ENCODE measurements at regions not wholly inside any gene's neighbourhood (a gene's known extent, or its start where the extent isn't known, plus 50 kb on each side); places are given as distances from the start of the nearest gene placed in this dataset.

GRCh38 chr18:49697757-49698524 lies 115.4 kb downstream of the ACAA2 start:
- H2AK5ac ChIP-seq (ENCODE audit: low read depth, low read length): no peak overlapping the region
- peak overlapping the region; percentile 77 for H2AFZ ChIP-seq (ENCODE audit: low read length)
- no peak overlapping the region for H3K4me2 ChIP-seq (ENCODE audit: insufficient read depth, low read length, poor library complexity, severe bottlenecking)
- H2BK12ac ChIP-seq (ENCODE audit: low read length): no peak overlapping the region
- no CpG with 5 or more reads among the region's 7 CpGs for WGBS, 2 donors (ENCODE audit: extremely low coverage in 2 of 2, insufficient read length in 2 of 2, insufficient replicate concordance in 1 of 2)
- H3K23ac ChIP-seq (ENCODE audit: low read depth, low read length, poor library complexity): no peak overlapping the region
- peak; percentile 6 for DNase-seq (ENCODE audit: low spot score)
- H3K18ac ChIP-seq (ENCODE audit: low read length): peak overlapping the region; percentile 60
- no peak overlapping the region for H3K14ac ChIP-seq (ENCODE audit: low read length)
- H4K91ac ChIP-seq (ENCODE audit: low read depth, low read length, poor library complexity): no peak overlapping the region
- no peaks in the 10 kb centered on the region for H3K36me3 ChIP-seq (replicated peaks in 1 of 2; ENCODE audit: control insufficient read depth in 2 of 2, insufficient read depth in 2 of 2, low read length in 2 of 2)
- no peaks in the 10 kb centered on the region for H3K9me3 ChIP-seq (replicated peaks in 1 of 2; ENCODE audit: control insufficient read depth in 2 of 2, insufficient read depth in 1 of 2, low read depth in 1 of 2, low read length in 2 of 2)
- H2BK5ac ChIP-seq (ENCODE audit: low read length): no peak overlapping the region
- peaks cover 11 to 14% of the 10 kb centered on the region in 2 donors for H3K4me1 ChIP-seq (ENCODE audit: control insufficient read depth in 2 of 2, insufficient read depth in 1 of 2, low read depth in 1 of 2, low read length in 2 of 2)
- no peak overlapping the region for H4K8ac ChIP-seq (ENCODE audit: low read depth, low read length)
- H3K27ac ChIP-seq (replicated peaks; ENCODE audit: low read length): no peak overlapping the region
- H3K4ac ChIP-seq (ENCODE audit: low read length): no peak overlapping the region
- no peak overlapping the region for H2BK15ac ChIP-seq (ENCODE audit: low read length)
- no peaks in the 10 kb centered on the region for H3K27me3 ChIP-seq (ENCODE audit: control insufficient read depth in 3 of 3, insufficient read depth in 3 of 3, low read depth in 1 of 3, low read length in 3 of 3)
- H3K9ac ChIP-seq (ENCODE audit: low read depth, low read length, poor library complexity): no peak overlapping the region
- H3K79me1 ChIP-seq (ENCODE audit: low read depth, low read length): no peaks in the 10 kb centered on the region
- H2BK120ac ChIP-seq (ENCODE audit: low read depth, low read length): peak overlapping the region; percentile 14
- H3K4me3 ChIP-seq (ENCODE audit: low read length in 2 of 2): no peak overlapping the region

- Histone ChIP-seq H3K18ac (ENCODE audit: low read length) (peak overlapping the region; percentile 31), H2AFZ (ENCODE audit: low read length) (no peak overlapping the region), H2BK15ac (ENCODE audit: low read length) (no peak overlapping the region), H3K14ac (ENCODE audit: low read length) (no peak overlapping the region), H3K9ac (ENCODE audit: low read depth, low read length, poor library complexity) (no peak overlapping the region), H2AK5ac (ENCODE audit: low read depth, low read length) (no peak overlapping the region), H2BK12ac (ENCODE audit: low read length) (no peak overlapping the region), H3K23ac (ENCODE audit: low read depth, low read length, poor library complexity) (no peak overlapping the region), H3K4me1 (ENCODE audit: control insufficient read depth in 2 of 2, insufficient read depth in 1 of 2, low read depth in 1 of 2, low read length in 2 of 2) (peaks cover 11 to 14% of the 10 kb centered on the region in 2 donors), H3K27ac (replicated peaks; ENCODE audit: low read length) (no peak overlapping the region), H3K79me1 (ENCODE audit: low read depth, low read length) (no peaks in the 10 kb centered on the region), H4K91ac (ENCODE audit: low read depth, low read length, poor library complexity) (no peak overlapping the region), H4K8ac (ENCODE audit: low read depth, low read length) (no peak overlapping the region), H3K27me3 (ENCODE audit: control insufficient read depth in 3 of 3, insufficient read depth in 3 of 3, low read depth in 1 of 3, low read length in 3 of 3) (no peaks in the 10 kb centered on the region), H2BK120ac (ENCODE audit: low read depth, low read length) (no peak overlapping the region), H3K9me3 (replicated peaks in 1 of 2; ENCODE audit: control insufficient read depth in 2 of 2, insufficient read depth in 1 of 2, low read depth in 1 of 2, low read length in 2 of 2) (no peaks in the 10 kb centered on the region), H2BK5ac (ENCODE audit: low read length) (no peak overlapping the region), H3K36me3 (replicated peaks in 1 of 2; ENCODE audit: control insufficient read depth in 2 of 2, insufficient read depth in 2 of 2, low read length in 2 of 2) (no peaks in the 10 kb centered on the region), H3K4me2 (ENCODE audit: insufficient read depth, low read length, poor library complexity, severe bottlenecking) (no peak overlapping the region), H3K4ac (ENCODE audit: low read length) (no peak overlapping the region), H3K4me3 (ENCODE audit: low read length in 2 of 2) (no peak overlapping the region)
- DNase-seq (ENCODE audit: low spot score): no peak
- no CpG with 5 or more reads among the region's 4 CpGs for WGBS, 2 donors (ENCODE audit: extremely low coverage in 2 of 2, insufficient read length in 2 of 2, insufficient replicate concordance in 1 of 2)
These were observed 116.3 kb downstream of the ACAA2 start for GRCh38 chr18:49697049-49697448.

DNA sequence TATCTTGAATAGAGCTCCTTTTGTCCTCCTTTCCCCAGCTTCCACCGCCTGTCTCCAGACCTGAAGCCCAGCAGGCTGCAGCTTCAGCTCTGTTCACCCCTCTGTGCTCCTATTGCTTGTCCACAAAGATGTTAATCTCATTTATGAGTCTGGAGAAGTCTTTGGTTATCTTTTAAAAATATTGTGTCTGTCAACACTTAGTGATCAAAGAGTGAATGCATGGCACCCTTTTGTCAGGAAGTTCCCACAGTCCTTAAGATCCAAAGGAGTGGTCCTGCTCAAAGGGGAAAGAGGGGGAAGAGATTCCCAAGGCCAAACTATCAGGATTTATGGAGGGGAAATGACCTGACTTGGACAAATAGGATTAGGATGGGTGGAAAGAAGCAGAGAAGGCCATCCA lies 118.9 kb downstream of the ACAA2 start:
- no peak overlapping the region for H3K4me3 ChIP-seq (ENCODE audit: low read length in 2 of 2)
- no peak overlapping the region for H3K23ac ChIP-seq (ENCODE audit: low read depth, low read length, poor library complexity)
- no CpG with 5 or more reads among the region's 1 CpG for WGBS, 2 donors (ENCODE audit: extremely low coverage in 2 of 2, insufficient read length in 2 of 2, insufficient replicate concordance in 1 of 2)
- no peak overlapping the region for H2BK120ac ChIP-seq (ENCODE audit: low read depth, low read length)
- H2AK5ac ChIP-seq (ENCODE audit: low read depth, low read length): no peak overlapping the region
- no peaks in the 10 kb centered on the region for H3K36me3 ChIP-seq (replicated peaks in 1 of 2; ENCODE audit: control insufficient read depth in 2 of 2, insufficient read depth in 2 of 2, low read length in 2 of 2)
- H2BK15ac ChIP-seq (ENCODE audit: low read length): no peak overlapping the region
- H3K4me2 ChIP-seq (ENCODE audit: insufficient read depth, low read length, poor library complexity, severe bottlenecking): no peak overlapping the region
- H4K8ac ChIP-seq (ENCODE audit: low read depth, low read length): no peak overlapping the region
- H3K27me3 ChIP-seq (ENCODE audit: control insufficient read depth in 3 of 3, insufficient read depth in 3 of 3, low read depth in 1 of 3, low read length in 3 of 3): no peaks in the 10 kb centered on the region
- H3K79me1 ChIP-seq (ENCODE audit: low read depth, low read length): no peaks in the 10 kb centered on the region
- H2BK5ac ChIP-seq (ENCODE audit: low read length): no peak overlapping the region
- no peak overlapping the region for H2BK12ac ChIP-seq (ENCODE audit: low read length)
- H3K4me1 ChIP-seq (ENCODE audit: control insufficient read depth in 2 of 2, insufficient read depth in 1 of 2, low read depth in 1 of 2, low read length in 2 of 2): peaks cover 11 to 14% of the 10 kb centered on the region in 2 donors
- no peaks in the 10 kb centered on the region for H3K9me3 ChIP-seq (replicated peaks in 1 of 2; ENCODE audit: control insufficient read depth in 2 of 2, insufficient read depth in 1 of 2, low read depth in 1 of 2, low read length in 2 of 2)
- H3K14ac ChIP-seq (ENCODE audit: low read length): no peak overlapping the region
- H3K4ac ChIP-seq (ENCODE audit: low read length): no peak overlapping the region
- no peak overlapping the region for H3K27ac ChIP-seq (replicated peaks; ENCODE audit: low read length)
- DNase-seq (ENCODE audit: low spot score): no peak
- H4K91ac ChIP-seq (ENCODE audit: low read depth, low read length, poor library complexity): no peak overlapping the region
- no peak overlapping the region for H3K9ac ChIP-seq (ENCODE audit: low read depth, low read length, poor library complexity)
- H3K18ac ChIP-seq (ENCODE audit: low read length): no peak overlapping the region
- no peak overlapping the region for H2AFZ ChIP-seq (ENCODE audit: low read length)

DNA sequence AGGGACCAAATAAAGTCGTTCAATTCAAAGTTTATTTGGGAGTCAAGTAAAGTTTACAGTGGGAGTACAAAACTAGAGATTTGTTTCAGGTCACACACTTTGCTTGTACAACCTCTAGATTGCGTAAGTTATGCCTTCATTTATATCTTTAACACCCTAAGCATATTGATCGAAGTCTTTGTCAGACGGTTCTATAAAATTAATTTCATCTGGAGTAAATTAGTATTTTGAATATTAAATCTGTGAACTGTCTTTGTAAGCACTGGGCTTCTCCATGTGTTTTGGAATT lies 119.7 kb downstream of the ACAA2 start:
- no peak overlapping the region for H3K23ac ChIP-seq (ENCODE audit: low read depth, low read length, poor library complexity)
- no peak overlapping the region for H3K9ac ChIP-seq (ENCODE audit: low read depth, low read length, poor library complexity)
- H2BK120ac ChIP-seq (ENCODE audit: low read depth, low read length): no peak overlapping the region
- DNase-seq (ENCODE audit: low spot score): no peak
- no peak overlapping the region for H2BK5ac ChIP-seq (ENCODE audit: low read length)
- H2AK5ac ChIP-seq (ENCODE audit: low read depth, low read length): no peak overlapping the region
- H2AFZ ChIP-seq (ENCODE audit: low read length): no peak overlapping the region
- H4K8ac ChIP-seq (ENCODE audit: low read depth, low read length): no peak overlapping the region
- no peaks in the 10 kb centered on the region for H3K79me1 ChIP-seq (ENCODE audit: low read depth, low read length)
- no peaks in the 10 kb centered on the region for H3K9me3 ChIP-seq (replicated peaks in 1 of 2; ENCODE audit: control insufficient read depth in 2 of 2, insufficient read depth in 1 of 2, low read depth in 1 of 2, low read length in 2 of 2)
- no CpG with 5 or more reads among the region's 4 CpGs for WGBS, 2 donors (ENCODE audit: extremely low coverage in 2 of 2, insufficient read length in 2 of 2, insufficient replicate concordance in 1 of 2)
- no peak overlapping the region for H3K14ac ChIP-seq (ENCODE audit: low read length)
- H2BK12ac ChIP-seq (ENCODE audit: low read length): no peak overlapping the region
- no peak overlapping the region for H3K18ac ChIP-seq (ENCODE audit: low read length)
- H3K27me3 ChIP-seq (ENCODE audit: control insufficient read depth in 3 of 3, insufficient read depth in 3 of 3, low read depth in 1 of 3, low read length in 3 of 3): no peaks in the 10 kb centered on the region
- no peak overlapping the region for H3K4ac ChIP-seq (ENCODE audit: low read length)
- no peak overlapping the region for H2BK15ac ChIP-seq (ENCODE audit: low read length)
- peaks cover 10 to 12% of the 10 kb centered on the region in 2 donors for H3K4me1 ChIP-seq (ENCODE audit: control insufficient read depth in 2 of 2, insufficient read depth in 1 of 2, low read depth in 1 of 2, low read length in 2 of 2)
- no peak overlapping the region for H3K4me3 ChIP-seq (ENCODE audit: low read length in 2 of 2)
- H4K91ac ChIP-seq (ENCODE audit: low read depth, low read length, poor library complexity): no peak overlapping the region
- H3K4me2 ChIP-seq (ENCODE audit: insufficient read depth, low read length, poor library complexity, severe bottlenecking): no peak overlapping the region
- H3K27ac ChIP-seq (replicated peaks; ENCODE audit: low read length): no peak overlapping the region
- H3K36me3 ChIP-seq (replicated peaks in 1 of 2; ENCODE audit: control insufficient read depth in 2 of 2, insufficient read depth in 2 of 2, low read length in 2 of 2): no peaks in the 10 kb centered on the region

All from neuronal stem cell (in vitro differentiated cells).